AG04450 (cell line): ENCODE measurements at regions not wholly inside any gene's neighbourhood (a gene's known extent, or its start where the extent isn't known, plus 50 kb on each side); places are given as distances from the start of the nearest gene placed in this dataset.
A peak's percentile ranks its signal among the peaks of the same experiment; 100 is the strongest.

Experiments used
- CTCF ChIA-PET: fragments of 300-600, 350-600 bp; formaldehyde crosslinking; extraction: SDS; loops from one replicate; lab custom pipeline; 2022; ENCODE audit warnings: antibody characterized with exemption, inconsistent platforms; lab: Charles Lee
- POLR2A ChIA-PET: fragments of 350-600 bp; formaldehyde crosslinking; extraction: SDS; loops from one replicate; lab custom pipeline; 2021; ENCODE audit warnings: antibody characterized with exemption, inconsistent platforms; lab: Yijun Ruan, JAX
- DNase-seq: peaks from one replicate; pipeline ENCODE4 v3.0.0-alpha.2; 2011; ENCODE audit warnings: low read depth, low spot score
- H3K27ac ChIP-seq: one replicate; pipeline ENCODE4 v1.5.1; 2012; ENCODE audit warnings: low read depth, low read length, control low read depth
- H3K27me3 ChIP-seq: one replicate; pipeline ENCODE4 v1.6.0; 2012; ENCODE audit warnings: low read length; ENCODE audit not compliant: control insufficient read depth, insufficient read depth
- H3K4me3 ChIP-seq: 2 replicates; pipeline ENCODE4 v1.5.1; 2011; ENCODE audit warnings: mild to moderate bottlenecking, low read depth, low read length, control low read depth
- H3K9me3 ChIP-seq: 2 replicates; pipeline ENCODE4 v1.5.1; 2012; ENCODE audit warnings: low read length; ENCODE audit not compliant: control insufficient read depth, insufficient read depth
- CTCF ChIP-seq: IDR thresholded peaks from 2 replicates; pipeline ENCODE4 v1.5.1; 2011; ENCODE audit warnings: low read depth, low read length, control low read depth, inconsistent platforms

GRCh38 chr9:108554831-108555230 lies 301.0 kb downstream of the ACTL7B start:
- Histone ChIP-seq H3K4me3 (no peak overlapping the region), H3K27ac (no peak overlapping the region), H3K9me3 (no peaks in the 10 kb centered on the region), H3K27me3 (no peaks in the 10 kb centered on the region)
- TF ChIP-seq CTCF, result no peak
- ChIA-PET CTCF (interaction anchor here (0.9 to 1.9 kb wide), 4 partner anchors 11 to 1089 kb away, joined by 3 to 12 read pairs (median 4); no protein-coding TSS in a partner anchor), POLR2A (interaction anchor here (0.6 kb wide), 1 partner anchor 58 kb away, joined by 3 read pairs; no protein-coding TSS in a partner anchor)
- DNase-seq, result no peak

GRCh38 chr9:108553111-108553635 lies 302.6 kb downstream of the ACTL7B start:
- ChIA-PET POLR2A (no interaction called here), CTCF (no interaction called here)
- Histone ChIP-seq H3K27me3 (no peaks in the 10 kb centered on the region), H3K9me3 (no peaks in the 10 kb centered on the region), H3K4me3 (no peak overlapping the region), H3K27ac (no peak overlapping the region)
- TF ChIP-seq CTCF, result no peak
- no peak for DNase-seq

GRCh38 chr9:108552459-108553040 lies 303.2 kb downstream of the ACTL7B start:
- H3K27me3 ChIP-seq, result no peaks in the 10 kb centered on the region
- no peak overlapping the region for H3K4me3 ChIP-seq
- H3K9me3 ChIP-seq, result no peaks in the 10 kb centered on the region
- TF ChIP-seq CTCF, result no peak
- DNase-seq, result no peak
- no peak overlapping the region for H3K27ac ChIP-seq
- ChIA-PET CTCF (interaction anchor here (1.7 kb wide), 1 partner anchor 13 kb away, joined by 6 read pairs; no protein-coding TSS in a partner anchor), POLR2A (no interaction called here)

GRCh38 chr9:108551030-108551841 lies 304.6 kb downstream of the ACTL7B start:
- H3K27ac ChIP-seq, result peak overlapping the region; percentile 21
- no peaks in the 10 kb centered on the region for H3K9me3 ChIP-seq
- no peak overlapping the region for H3K4me3 ChIP-seq
- no peak for TF ChIP-seq CTCF
- CTCF ChIA-PET, result interaction anchor here (1.5 to 1.7 kb wide), 2 partner anchors 14 to 16 kb away, joined by 5 to 6 read pairs; no protein-coding TSS in a partner anchor
- DNase-seq, result peak; percentile 73
- POLR2A ChIA-PET, result interaction anchor here (0.7 kb wide), 1 partner anchor 271 kb away, joined by 4 read pairs; no protein-coding TSS in a partner anchor
- no peaks in the 10 kb centered on the region for H3K27me3 ChIP-seq
